ENCODE measurements at regions not wholly inside any gene's neighbourhood (a gene's known extent, or its start where the extent isn't known, plus 50 kb on each side); places are given as distances from the start of the nearest gene placed in this dataset.

GRCh38 chr2:88815282-88815681 is 123.8 kb downstream of the RPIA start:
- Histone ChIP-seq H3F3A (ENCODE audit: insufficient read depth, low read length, poor library complexity, severe bottlenecking) (no peaks in the 10 kb centered on the region), H2AFZ (ENCODE audit: low read depth, low read length) (no peak overlapping the region), H3K9me3 (ENCODE audit: low read length) (peaks cover 4% of the 10 kb centered on the region), H3K27ac (ENCODE audit: low read length) (no peak overlapping the region), H3K4me2 (ENCODE audit: low read length) (no peak overlapping the region), H4K20me1 (ENCODE audit: insufficient read depth) (no peaks in the 10 kb centered on the region), H3K36me3 (ENCODE audit: insufficient read depth, low read length) (no peaks in the 10 kb centered on the region), H3K9ac (ENCODE audit: low read length) (no peak overlapping the region), H3K9me2 (ENCODE audit: insufficient read depth, low read length) (no peaks in the 10 kb centered on the region), H3K27me3 (ENCODE audit: insufficient read depth, low read depth, low read length) (no peaks in the 10 kb centered on the region), H3K79me2 (replicated peaks; ENCODE audit: insufficient read depth, low read length) (no peaks in the 10 kb centered on the region), H3K4me3 (ENCODE audit: low read length) (no peak overlapping the region)
- TF ChIP-seq TAF1 (IDR thresholded peaks at IDR 0.05; ENCODE audit: low read depth) (no peak), MXI1 (conservative IDR thresholded peaks at IDR 0.05; ENCODE audit: poor library complexity, severe bottlenecking) (no peak), REST (IDR thresholded peaks at IDR 0.05; ENCODE audit: borderline replicate concordance) (no peak), SMC3 (conservative IDR thresholded peaks at IDR 0.05; ENCODE audit: poor library complexity) (no peak), EZH2 (IDR thresholded peaks at IDR 0.05; ENCODE audit: borderline replicate concordance, insufficient read depth, low read length, poor library complexity, severe bottlenecking) (no peak), CTCF (IDR thresholded peaks at IDR 0.05; ENCODE audit: poor library complexity, severe bottlenecking) (no peak), EP300 (conservative IDR thresholded peaks at IDR 0.05; ENCODE audit: poor library complexity, severe bottlenecking) (no peak), RAD21 (conservative IDR thresholded peaks at IDR 0.05) (no peak), POLR2AphosphoS5 (IDR thresholded peaks at IDR 0.05) (no peak)

- H3K36me3 ChIP-seq (ENCODE audit: insufficient read depth, low read length) = no peaks in the 10 kb centered on the region
- H3K27me3 ChIP-seq (ENCODE audit: insufficient read depth, low read depth, low read length) = no peaks in the 10 kb centered on the region
- peaks cover 4% of the 10 kb centered on the region for H3K9me3 ChIP-seq (ENCODE audit: low read length)
- H3K79me2 ChIP-seq (replicated peaks; ENCODE audit: insufficient read depth, low read length) = no peaks in the 10 kb centered on the region
- no peak for TF ChIP-seq EP300 (conservative IDR thresholded peaks at IDR 0.05; ENCODE audit: poor library complexity, severe bottlenecking)
- no peak for TF ChIP-seq POLR2AphosphoS5 (IDR thresholded peaks at IDR 0.05)
- no peak for TF ChIP-seq TAF1 (IDR thresholded peaks at IDR 0.05; ENCODE audit: low read depth)
- no peak for TF ChIP-seq RAD21 (conservative IDR thresholded peaks at IDR 0.05)
- TF ChIP-seq CTCF (IDR thresholded peaks at IDR 0.05; ENCODE audit: poor library complexity, severe bottlenecking) = no peak
- H3K4me2 ChIP-seq (ENCODE audit: low read length) = no peak overlapping the region
- no peaks in the 10 kb centered on the region for H3F3A ChIP-seq (ENCODE audit: insufficient read depth, low read length, poor library complexity, severe bottlenecking)
- no peak overlapping the region for H3K27ac ChIP-seq (ENCODE audit: low read length)
- H3K4me3 ChIP-seq (ENCODE audit: low read length) = no peak overlapping the region
- no peaks in the 10 kb centered on the region for H4K20me1 ChIP-seq (ENCODE audit: insufficient read depth)
- H3K9me2 ChIP-seq (ENCODE audit: insufficient read depth, low read length) = no peaks in the 10 kb centered on the region
- no peak overlapping the region for H2AFZ ChIP-seq (ENCODE audit: low read depth, low read length)
- no peak overlapping the region for H3K9ac ChIP-seq (ENCODE audit: low read length)
Observed at GRCh38 chr2:88815697-88816096, 124.2 kb downstream of the RPIA start.
